ENCODE measurements at regions not wholly inside any gene's neighbourhood (a gene's known extent, or its start where the extent isn't known, plus 50 kb on each side); places are given as distances from the start of the nearest gene placed in this dataset.

- TF ChIP-seq ZFX (IDR thresholded peaks at IDR 0.05; ENCODE audit: borderline replicate concordance) = no peak
- no peak for TF ChIP-seq CTCF (IDR thresholded peaks at IDR 0.05)
Measured at GRCh38 chr2:78707776-78708386, 317.6 kb upstream of the REG3G start.
